Lung (tissue), 11 donors: ENCODE measurements at regions not wholly inside any gene's neighbourhood (a gene's known extent, or its start where the extent isn't known, plus 50 kb on each side); places are given as distances from the start of the nearest gene placed in this dataset.

Experiments used
- ATAC-seq: fragments of 200-7000 bp; cut with Tn5 transposase; one replicate; pipeline ENCODE4 v1.9.1; 2020; ENCODE audit warnings: moderate number of reproducible peaks; ENCODE audit not compliant: insufficient read depth, low FRiP score
- DNase-seq, 3 donors: peaks; one replicate each; pipeline ENCODE4 v3.0.0-alpha.2; 2013 to 2017
- H3K27ac ChIP-seq, 2 donors: one replicate each; pipeline ENCODE4 v1.5.1; 2013; ENCODE audit warnings: mild to moderate bottlenecking in 2 of 2, moderate library complexity in 2 of 2, control low read depth in 1 of 2, inconsistent platforms in 1 of 2, low read depth in 1 of 2, low read length in 1 of 2
- H3K27me3 ChIP-seq, 3 donors: one replicate each; pipeline ENCODE4 v1.5.1; 2013; ENCODE audit warnings: low read length in 2 of 3; ENCODE audit not compliant: control insufficient read depth in 3 of 3, insufficient read depth in 3 of 3
- H3K36me3 ChIP-seq, 4 donors: one replicate each; pipeline ENCODE4 v1.5.1; 2013; ENCODE audit warnings: low read length in 4 of 4, mild to moderate bottlenecking in 1 of 4, moderate library complexity in 1 of 4; ENCODE audit not compliant: control insufficient read depth in 4 of 4, insufficient read depth in 4 of 4
- H3K4me1 ChIP-seq, 5 donors: one replicate each; pipeline ENCODE4 v1.5.1; 2013; ENCODE audit warnings: low read length in 5 of 5, mild to moderate bottlenecking in 2 of 5, moderate library complexity in 1 of 5; ENCODE audit not compliant: control insufficient read depth in 5 of 5, insufficient read depth in 5 of 5
- H3K4me3 ChIP-seq: one replicate; pipeline ENCODE4 v1.5.1; 2013; ENCODE audit warnings: mild to moderate bottlenecking, control low read depth, moderate library complexity
- H3K9ac ChIP-seq, 2 donors: one replicate each; pipeline ENCODE4 v1.5.1; 2013; ENCODE audit warnings: low read length in 2 of 2, control low read depth in 1 of 2; ENCODE audit not compliant: insufficient read depth in 1 of 2
- H3K9me3 ChIP-seq, 4 donors: one replicate each; pipeline ENCODE4 v1.5.1; 2013; ENCODE audit warnings: low read length in 3 of 4, mild to moderate bottlenecking in 1 of 4, moderate library complexity in 1 of 4; ENCODE audit not compliant: control insufficient read depth in 4 of 4, insufficient read depth in 3 of 4
- WGBS, 2 donors: extraction: QIAGEN DNeasy Blood & Tissue Kit; methylation state at CpG; one replicate each; pipeline ENCODE4 v1.1.7; 2013; 5-methylcytosine and 5-hydroxymethylcytosine counted together
- TF ChIP-seq, protein P1 (sequence below): IDR thresholded peaks from 2 replicates; pipeline ENCODE4 v1.5.1; 2012; ENCODE audit warnings: mild to moderate bottlenecking; ENCODE audit errors: control extremely low read depth, extremely low read depth
- donor health status: control.
- donor health status: control.
- donor health status: Bipolar disorder and iron deficiency.
- donor health status: healthy.
- donor health status: DM: yes; HTN: yes; CAD: no.

DNA sequence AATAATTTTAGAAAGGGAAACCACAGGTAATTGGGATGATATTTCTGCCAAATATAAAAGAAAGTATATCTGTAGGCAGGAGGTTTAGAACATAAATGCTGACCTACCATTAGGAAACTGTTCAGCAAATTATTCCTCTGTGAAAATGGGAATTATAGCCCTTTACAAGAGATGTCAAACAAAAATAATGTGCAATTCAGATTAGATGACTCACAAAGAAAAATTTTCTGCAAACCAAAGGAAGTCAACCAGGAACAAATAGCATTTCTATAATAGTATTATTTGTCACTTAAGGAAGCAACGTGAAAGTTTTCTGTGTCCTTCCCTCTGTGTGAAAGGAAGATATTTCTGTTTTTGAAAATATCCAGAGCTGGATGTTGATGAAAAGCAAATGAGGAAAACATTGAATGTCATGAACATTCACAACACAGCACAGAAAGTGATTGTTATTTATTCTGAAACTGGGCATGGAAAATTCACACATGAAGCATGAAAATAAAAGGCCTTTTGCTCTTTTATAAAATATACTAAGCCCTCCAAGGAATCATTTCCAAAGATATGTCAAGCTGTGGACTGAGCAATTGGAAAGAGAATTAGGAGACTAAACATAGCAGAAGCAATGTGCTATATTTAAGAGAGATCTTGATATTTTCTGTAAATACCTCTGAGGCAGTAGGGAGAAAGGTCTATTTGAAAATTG, 57.9 kb upstream of the SPHKAP start:
- Histone ChIP-seq H3K9ac (no peak overlapping the region), H3K27ac (no peak overlapping the region), H3K27me3 (no peaks in the 10 kb centered on the region), H3K9me3 (no peaks in the 10 kb centered on the region), H3K4me1 (no peaks in the 10 kb centered on the region), H3K36me3 (no peaks in the 10 kb centered on the region), H3K4me3 (no peak overlapping the region)
- ATAC-seq (no peak), DNase-seq (no peak)
- WGBS, 2 donors: 41 to 53% methylated on average over 1 of the region's 1 CpG
- TF ChIP-seq, protein P1, sequence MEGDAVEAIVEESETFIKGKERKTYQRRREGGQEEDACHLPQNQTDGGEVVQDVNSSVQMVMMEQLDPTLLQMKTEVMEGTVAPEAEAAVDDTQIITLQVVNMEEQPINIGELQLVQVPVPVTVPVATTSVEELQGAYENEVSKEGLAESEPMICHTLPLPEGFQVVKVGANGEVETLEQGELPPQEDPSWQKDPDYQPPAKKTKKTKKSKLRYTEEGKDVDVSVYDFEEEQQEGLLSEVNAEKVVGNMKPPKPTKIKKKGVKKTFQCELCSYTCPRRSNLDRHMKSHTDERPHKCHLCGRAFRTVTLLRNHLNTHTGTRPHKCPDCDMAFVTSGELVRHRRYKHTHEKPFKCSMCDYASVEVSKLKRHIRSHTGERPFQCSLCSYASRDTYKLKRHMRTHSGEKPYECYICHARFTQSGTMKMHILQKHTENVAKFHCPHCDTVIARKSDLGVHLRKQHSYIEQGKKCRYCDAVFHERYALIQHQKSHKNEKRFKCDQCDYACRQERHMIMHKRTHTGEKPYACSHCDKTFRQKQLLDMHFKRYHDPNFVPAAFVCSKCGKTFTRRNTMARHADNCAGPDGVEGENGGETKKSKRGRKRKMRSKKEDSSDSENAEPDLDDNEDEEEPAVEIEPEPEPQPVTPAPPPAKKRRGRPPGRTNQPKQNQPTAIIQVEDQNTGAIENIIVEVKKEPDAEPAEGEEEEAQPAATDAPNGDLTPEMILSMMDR: no peak
